GM11168 (cell line): ENCODE measurements at regions not wholly inside any gene's neighbourhood (a gene's known extent, or its start where the extent isn't known, plus 50 kb on each side); places are given as distances from the start of the nearest gene placed in this dataset.

Source experiments
- in situ Hi-C: fragments of 300-500 bp; cut with MboI; formaldehyde crosslinking; loops from one replicate; pipeline ENCODE4 v1.12.0; 2022; ENCODE audit warnings: low sequenced_read_pairs; ENCODE audit not compliant: unreplicated experiment

GRCh38 chr12:65647074-65647473 is 177.2 kb upstream of the HMGA2 start:
- in situ Hi-C loops = no loop called here

- in situ Hi-C loops = no loop called here
Observed at GRCh38 chr12:65648461-65648860, 175.8 kb upstream of the HMGA2 start.

GRCh38 chr12:65649126-65649525 is 175.2 kb upstream of the HMGA2 start:
- in situ Hi-C loops = no loop called here

- in situ Hi-C loops = no loop called here
Observed at GRCh38 chr12:65651060-65651459, 173.2 kb upstream of the HMGA2 start.

- in situ Hi-C loops = no loop called here
Observed at GRCh38 chr12:65653321-65653720, 171.0 kb upstream of the HMGA2 start.

- in situ Hi-C loops = no loop called here
Observed at GRCh38 chr12:65653946-65654629, 170.2 kb upstream of the HMGA2 start.

GRCh38 chr12:65655074-65655493 is 169.2 kb upstream of the HMGA2 start:
- in situ Hi-C loops = no loop called here

- in situ Hi-C loops = no loop called here
Observed at GRCh38 chr12:65656156-65656882, 168.0 kb upstream of the HMGA2 start.

GRCh38 chr12:65656891-65657351 is 167.4 kb upstream of the HMGA2 start:
- in situ Hi-C loops = no loop called here

GRCh38 chr12:65657635-65658034 is 166.6 kb upstream of the HMGA2 start:
- in situ Hi-C loops = no loop called here

- in situ Hi-C loops = no loop called here
Observed at GRCh38 chr12:65658360-65658759, 165.9 kb upstream of the HMGA2 start.

GRCh38 chr12:65659681-65660080 is 164.6 kb upstream of the HMGA2 start:
- in situ Hi-C loops = no loop called here

- in situ Hi-C loops = no loop called here
Observed at GRCh38 chr12:65660096-65660495, 164.2 kb upstream of the HMGA2 start.

GRCh38 chr12:65660836-65661235 is 163.4 kb upstream of the HMGA2 start:
- in situ Hi-C loops = no loop called here

GRCh38 chr12:65662590-65662989 is 161.7 kb upstream of the HMGA2 start:
- in situ Hi-C loops = no loop called here

GRCh38 chr12:65663097-65663496 is 161.2 kb upstream of the HMGA2 start:
- in situ Hi-C loops = no loop called here

- in situ Hi-C loops = no loop called here
Observed at GRCh38 chr12:65663648-65664047, 160.6 kb upstream of the HMGA2 start.

- in situ Hi-C loops = no loop called here
Observed at GRCh38 chr12:65664715-65665250, 159.5 kb upstream of the HMGA2 start.

- in situ Hi-C loops = no loop called here
Observed at GRCh38 chr12:65665817-65666216, 158.5 kb upstream of the HMGA2 start.

GRCh38 chr12:65666876-65667275 is 157.4 kb upstream of the HMGA2 start:
- in situ Hi-C loops = no loop called here

- in situ Hi-C loops = no loop called here
Observed at GRCh38 chr12:65667932-65668331, 156.4 kb upstream of the HMGA2 start.
